Parathyroid adenoma (tissue), 2 donors: ENCODE measurements at regions not wholly inside any gene's neighbourhood (a gene's known extent, or its start where the extent isn't known, plus 50 kb on each side); places are given as distances from the start of the nearest gene placed in this dataset.

ENCODE experiments used
- H2AFZ ChIP-seq: fragments of 300-600 bp; sonication (generic); one replicate; pipeline ENCODE4 v1.7.0; 2017; ENCODE audit warnings: antibody characterized with exemption, mild to moderate bottlenecking
- H3K27ac ChIP-seq: fragments of 300-600 bp; sonication (generic); one replicate; pipeline ENCODE4 v1.7.0; 2017
- H3K27me3 ChIP-seq: fragments of 300-600 bp; sonication (generic); one replicate; pipeline ENCODE4 v1.7.0; 2017; ENCODE audit warnings: low read length; ENCODE audit not compliant: control insufficient read depth, insufficient read depth
- H3K36me3 ChIP-seq: fragments of 300-600 bp; sonication (generic); one replicate; pipeline ENCODE4 v1.7.0; 2017; ENCODE audit warnings: low read length; ENCODE audit not compliant: control insufficient read depth, insufficient read depth
- H3K4me1 ChIP-seq: fragments of 300-600 bp; sonication (generic); one replicate; pipeline ENCODE4 v1.7.0; 2017; ENCODE audit warnings: control low read depth
- H3K4me2 ChIP-seq: fragments of 300-600 bp; sonication (generic); one replicate; pipeline ENCODE4 v1.7.0; 2017; ENCODE audit warnings: low read length
- H3K4me3 ChIP-seq: fragments of 300-600 bp; sonication (generic); one replicate; pipeline ENCODE4 v1.7.0; 2017; ENCODE audit warnings: low read depth, low read length
- H3K79me2 ChIP-seq: fragments of 300-600 bp; sonication (generic); one replicate; pipeline ENCODE4 v1.7.0; 2017; ENCODE audit warnings: control low read depth
- H3K9ac ChIP-seq: fragments of 300-600 bp; sonication (generic); one replicate; pipeline ENCODE4 v1.7.0; 2017; ENCODE audit warnings: mild to moderate bottlenecking
- H3K9me3 ChIP-seq: fragments of 300-600 bp; sonication (generic); one replicate; pipeline ENCODE4 v1.7.0; 2017; ENCODE audit warnings: low read length; ENCODE audit not compliant: control insufficient read depth
- TF ChIP-seq, protein P1 (sequence below): fragments of 300-600 bp; sonication (generic); IDR thresholded peaks from one replicate; pipeline ENCODE4 v1.7.0; 2017; ENCODE audit warnings: antibody characterized with exemption, mild to moderate bottlenecking
- donor health status: primary hyperparathyroidism.

DNA sequence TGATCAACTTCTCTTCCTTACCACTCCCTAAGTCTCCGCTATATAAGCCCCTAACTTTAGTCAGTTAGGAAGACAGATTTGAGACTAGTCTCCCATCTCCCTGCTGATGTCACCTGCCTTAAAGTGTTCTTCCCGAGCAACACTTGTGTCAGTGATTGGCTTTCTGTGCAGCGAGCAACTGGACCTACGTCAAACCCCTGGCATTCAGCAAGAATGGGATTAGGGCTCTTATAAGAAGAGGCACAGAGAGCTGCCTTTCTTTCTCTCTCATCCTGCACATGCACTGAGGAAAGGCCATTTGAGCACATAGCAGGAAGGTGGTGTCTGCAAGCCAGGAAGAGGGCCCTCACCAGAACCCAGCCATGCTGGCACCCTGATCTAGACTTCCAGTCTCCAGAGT is 116.6 kb upstream of the THY1 start:
- Histone ChIP-seq H3K4me1 (no peaks in the 10 kb centered on the region), H3K27ac (no peak overlapping the region), H3K9ac (no peak overlapping the region), H3K36me3 (no peaks in the 10 kb centered on the region), H3K9me3 (no peaks in the 10 kb centered on the region), H3K4me3 (no peak overlapping the region), H3K79me2 (no peaks in the 10 kb centered on the region), H3K4me2 (no peak overlapping the region), H3K27me3 (no peaks in the 10 kb centered on the region), H2AFZ (no peak overlapping the region)
- TF ChIP-seq, protein P1, sequence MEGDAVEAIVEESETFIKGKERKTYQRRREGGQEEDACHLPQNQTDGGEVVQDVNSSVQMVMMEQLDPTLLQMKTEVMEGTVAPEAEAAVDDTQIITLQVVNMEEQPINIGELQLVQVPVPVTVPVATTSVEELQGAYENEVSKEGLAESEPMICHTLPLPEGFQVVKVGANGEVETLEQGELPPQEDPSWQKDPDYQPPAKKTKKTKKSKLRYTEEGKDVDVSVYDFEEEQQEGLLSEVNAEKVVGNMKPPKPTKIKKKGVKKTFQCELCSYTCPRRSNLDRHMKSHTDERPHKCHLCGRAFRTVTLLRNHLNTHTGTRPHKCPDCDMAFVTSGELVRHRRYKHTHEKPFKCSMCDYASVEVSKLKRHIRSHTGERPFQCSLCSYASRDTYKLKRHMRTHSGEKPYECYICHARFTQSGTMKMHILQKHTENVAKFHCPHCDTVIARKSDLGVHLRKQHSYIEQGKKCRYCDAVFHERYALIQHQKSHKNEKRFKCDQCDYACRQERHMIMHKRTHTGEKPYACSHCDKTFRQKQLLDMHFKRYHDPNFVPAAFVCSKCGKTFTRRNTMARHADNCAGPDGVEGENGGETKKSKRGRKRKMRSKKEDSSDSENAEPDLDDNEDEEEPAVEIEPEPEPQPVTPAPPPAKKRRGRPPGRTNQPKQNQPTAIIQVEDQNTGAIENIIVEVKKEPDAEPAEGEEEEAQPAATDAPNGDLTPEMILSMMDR: no peak

DNA sequence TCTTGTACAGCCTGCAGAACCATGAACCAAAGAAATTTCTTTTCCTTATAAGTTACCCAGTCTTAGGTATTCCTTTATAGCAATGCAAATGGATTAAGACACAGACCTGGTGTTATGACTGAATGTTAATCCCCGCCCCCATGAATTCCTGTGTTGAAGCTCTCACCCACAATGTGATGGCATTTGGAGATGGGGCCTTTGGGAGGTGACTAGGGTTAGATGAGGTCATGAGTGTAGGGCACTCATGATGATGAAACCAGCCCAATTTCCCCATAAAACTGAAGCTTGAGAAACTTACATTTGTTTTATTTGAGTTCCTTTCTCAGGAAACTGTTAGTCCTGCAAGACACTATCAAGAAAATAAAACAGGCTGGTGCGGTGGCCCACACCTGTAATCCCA is 115.8 kb upstream of the THY1 start:
- Histone ChIP-seq H3K9ac (no peak overlapping the region), H3K9me3 (no peaks in the 10 kb centered on the region), H3K4me1 (no peaks in the 10 kb centered on the region), H3K4me2 (no peak overlapping the region), H3K27ac (no peak overlapping the region), H3K79me2 (no peaks in the 10 kb centered on the region), H3K4me3 (no peak overlapping the region), H2AFZ (no peak overlapping the region), H3K36me3 (no peaks in the 10 kb centered on the region), H3K27me3 (no peaks in the 10 kb centered on the region)
- TF ChIP-seq, protein P1: no peak

DNA sequence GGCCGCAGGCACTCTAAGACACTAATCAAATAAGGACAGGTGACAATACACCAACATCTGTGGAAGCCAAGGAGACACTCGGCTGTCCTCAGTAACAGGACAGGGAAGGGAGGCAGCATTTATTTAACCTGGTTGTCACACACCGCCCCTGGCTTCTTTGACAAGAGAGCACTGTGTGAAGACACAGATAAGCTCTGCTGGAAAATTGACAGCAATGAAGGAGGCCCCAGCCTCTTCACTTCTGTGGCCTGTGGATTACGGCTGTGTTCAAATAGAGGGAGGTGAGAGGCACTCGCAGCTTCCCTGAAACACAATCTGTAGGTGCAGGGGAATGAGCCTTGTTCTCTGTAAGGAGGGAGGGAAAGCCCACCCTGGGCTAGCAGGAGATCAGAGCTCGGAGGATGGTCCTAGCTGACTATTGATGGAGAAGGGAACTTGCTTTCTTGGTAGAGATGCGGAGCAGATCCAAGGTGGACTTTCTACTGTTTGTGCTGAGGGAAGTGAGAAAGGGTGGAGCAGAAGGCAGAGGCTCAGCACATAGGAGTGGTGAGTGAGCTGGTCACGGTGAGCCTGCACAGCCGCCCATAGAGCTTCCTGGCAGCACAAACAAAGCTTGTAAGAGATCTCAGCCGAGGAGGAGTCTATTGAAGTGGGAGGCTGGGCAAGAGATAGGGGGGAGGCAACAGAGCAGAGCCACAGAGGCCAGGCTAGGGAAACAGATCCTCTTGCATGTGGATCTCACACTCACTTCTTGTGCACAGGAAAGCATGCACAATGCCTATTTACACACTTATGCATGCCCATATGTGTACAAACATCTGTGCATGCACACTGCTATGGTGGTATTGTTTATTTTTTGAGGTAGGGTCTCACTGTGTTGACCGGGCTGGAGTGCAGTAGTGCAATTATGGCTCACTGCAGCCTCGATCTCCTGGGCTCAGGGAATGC is 114.6 kb upstream of the THY1 start:
- no peak overlapping the region for H2AFZ ChIP-seq
- no peaks in the 10 kb centered on the region for H3K27me3 ChIP-seq
- H3K36me3 ChIP-seq: no peaks in the 10 kb centered on the region
- H3K9ac ChIP-seq: no peak overlapping the region
- no peak overlapping the region for H3K4me2 ChIP-seq
- no peaks in the 10 kb centered on the region for H3K9me3 ChIP-seq
- H3K4me1 ChIP-seq: no peaks in the 10 kb centered on the region
- H3K4me3 ChIP-seq: no peak overlapping the region
- H3K79me2 ChIP-seq: no peaks in the 10 kb centered on the region
- TF ChIP-seq, protein P1: no peak
- H3K27ac ChIP-seq: no peak overlapping the region

DNA sequence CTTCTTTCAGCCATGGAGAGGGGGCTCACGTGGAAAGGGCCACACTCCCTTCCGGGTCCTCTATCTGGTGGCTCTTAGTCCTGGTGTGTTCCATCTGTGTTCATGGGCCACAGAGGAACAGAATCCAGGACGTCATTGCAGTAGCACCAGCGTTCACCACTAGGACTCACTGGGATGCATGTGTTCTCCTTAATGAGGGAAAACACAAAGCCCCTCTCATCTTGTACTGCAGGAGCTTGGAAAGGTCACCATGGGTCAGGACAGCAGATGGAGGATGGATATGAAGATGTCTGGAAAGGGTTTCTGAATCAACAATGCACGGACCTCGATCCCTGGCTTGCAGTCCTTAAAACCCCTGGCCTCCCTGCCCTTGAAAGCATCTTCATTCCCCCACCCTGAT is 113.8 kb upstream of the THY1 start:
- Histone ChIP-seq H3K9me3 (no peaks in the 10 kb centered on the region), H3K9ac (no peak overlapping the region), H3K27ac (no peak overlapping the region), H3K4me3 (no peak overlapping the region), H3K4me2 (no peak overlapping the region), H3K79me2 (no peaks in the 10 kb centered on the region), H3K4me1 (no peaks in the 10 kb centered on the region), H2AFZ (no peak overlapping the region), H3K36me3 (no peaks in the 10 kb centered on the region), H3K27me3 (no peaks in the 10 kb centered on the region)
- TF ChIP-seq, protein P1: no peak
